ENCODE measurements at regions not wholly inside any gene's neighbourhood (a gene's known extent, or its start where the extent isn't known, plus 50 kb on each side); places are given as distances from the start of the nearest gene placed in this dataset.

GRCh38 chr20:60064554-60065196 is 106.5 kb downstream of the CDH26 start:
- WGBS, 2 experiments (ENCODE audit: insufficient coverage in 1 of 2, insufficient read length in 1 of 2), result 85 to 90% methylated on average over 2 to 4 of the region's 4 CpGs

GRCh38 chr20:60065741-60066437 is 107.7 kb downstream of the CDH26 start:
- no peaks in the 10 kb centered on the region for H3K36me3 ChIP-seq (ENCODE audit: control insufficient read depth, insufficient read depth, low read length)
- WGBS, 2 experiments (ENCODE audit: insufficient coverage in 1 of 2, insufficient read length in 1 of 2), result 85 to 90% methylated on average over 7 to 9 of the region's 9 CpGs
- H3K4me1 Mint-ChIP-seq, result no peaks in the 10 kb centered on the region

More at GRCh38 chr20:60064554-60065196, 106.5 kb downstream of the CDH26 start:
- peaks cover 2% of the 10 kb centered on the region for H3K36me3 Mint-ChIP-seq (ENCODE audit: low read depth)
- no peak for TF ChIP-seq CTCF (conservative IDR thresholded peaks at IDR 0.05)
- Histone ChIP-seq H3K27me3 (ENCODE audit: control insufficient read depth, insufficient read depth, low read length, poor library complexity, severe bottlenecking) (no peaks in the 10 kb centered on the region), H3K9ac (ENCODE audit: extremely low read depth, low read length, poor library complexity, severe bottlenecking) (no peak overlapping the region), H3K4me3 (ENCODE audit: low read length) (no peak overlapping the region), H3K9me3 (ENCODE audit: control insufficient read depth, low read length) (no peaks in the 10 kb centered on the region), H3K4me1 (ENCODE audit: control insufficient read depth, insufficient read depth, low read length) (no peaks in the 10 kb centered on the region), H3K36me3 (ENCODE audit: control insufficient read depth, insufficient read depth, low read length) (no peaks in the 10 kb centered on the region), H3K27ac (ENCODE audit: low read depth, low read length) (no peak overlapping the region)
- H3K4me3 Mint-ChIP-seq, result no peak overlapping the region
- DNase-seq, result peak; percentile 7
- H3K4me1 Mint-ChIP-seq, result no peaks in the 10 kb centered on the region
- peaks cover 18% of the 10 kb centered on the region for H3K27me3 Mint-ChIP-seq (ENCODE audit: insufficient read depth)
- no peak overlapping the region for H3K27ac Mint-ChIP-seq
- H3K9me3 Mint-ChIP-seq, result peaks cover 25% of the 10 kb centered on the region

GRCh38 chr20:60066438-60066823 is 108.2 kb downstream of the CDH26 start:
- TF ChIP-seq CTCF (conservative IDR thresholded peaks at IDR 0.05), result no peak
- Histone ChIP-seq H3K36me3 (ENCODE audit: control insufficient read depth, insufficient read depth, low read length) (no peaks in the 10 kb centered on the region), H3K4me3 (ENCODE audit: low read length) (no peak overlapping the region), H3K4me1 (ENCODE audit: control insufficient read depth, insufficient read depth, low read length) (no peaks in the 10 kb centered on the region), H3K27me3 (ENCODE audit: control insufficient read depth, insufficient read depth, low read length, poor library complexity, severe bottlenecking) (no peaks in the 10 kb centered on the region), H3K9me3 (ENCODE audit: control insufficient read depth, low read length) (no peaks in the 10 kb centered on the region), H3K27ac (ENCODE audit: low read depth, low read length) (no peak overlapping the region), H3K9ac (ENCODE audit: extremely low read depth, low read length, poor library complexity, severe bottlenecking) (no peak overlapping the region)
- no peaks in the 10 kb centered on the region for H3K4me1 Mint-ChIP-seq
- H3K9me3 Mint-ChIP-seq, result peaks cover 25% of the 10 kb centered on the region
- H3K36me3 Mint-ChIP-seq (ENCODE audit: low read depth), result peaks cover 2% of the 10 kb centered on the region
- DNase-seq, result no peak
- no peak overlapping the region for H3K4me3 Mint-ChIP-seq
- WGBS, 2 experiments (ENCODE audit: insufficient coverage in 1 of 2, insufficient read length in 1 of 2), result 93 to 94% methylated on average over 7 of the region's 7 CpGs
- H3K27me3 Mint-ChIP-seq (ENCODE audit: insufficient read depth), result peaks cover 18% of the 10 kb centered on the region
- H3K27ac Mint-ChIP-seq, result no peak overlapping the region

More at GRCh38 chr20:60065741-60066437, 107.7 kb downstream of the CDH26 start:
- TF ChIP-seq CTCF (conservative IDR thresholded peaks at IDR 0.05), result no peak
- H3K9ac ChIP-seq (ENCODE audit: extremely low read depth, low read length, poor library complexity, severe bottlenecking), result no peak overlapping the region
- H3K27me3 ChIP-seq (ENCODE audit: control insufficient read depth, insufficient read depth, low read length, poor library complexity, severe bottlenecking), result no peaks in the 10 kb centered on the region
- peak; percentile 17 for DNase-seq
- Mint-ChIP-seq H3K27ac (no peak overlapping the region), H3K27me3 (ENCODE audit: insufficient read depth) (peaks cover 18% of the 10 kb centered on the region), H3K4me3 (no peak overlapping the region), H3K9me3 (peaks cover 25% of the 10 kb centered on the region), H3K36me3 (ENCODE audit: low read depth) (peaks cover 2% of the 10 kb centered on the region)
- H3K9me3 ChIP-seq (ENCODE audit: control insufficient read depth, low read length), result no peaks in the 10 kb centered on the region
- H3K4me3 ChIP-seq (ENCODE audit: low read length), result no peak overlapping the region
- no peaks in the 10 kb centered on the region for H3K4me1 ChIP-seq (ENCODE audit: control insufficient read depth, insufficient read depth, low read length)
- no peak overlapping the region for H3K27ac ChIP-seq (ENCODE audit: low read depth, low read length)

Data from endodermal cell (in vitro differentiated cells).